ENCODE measurements at regions not wholly inside any gene's neighbourhood (a gene's known extent, or its start where the extent isn't known, plus 50 kb on each side); places are given as distances from the start of the nearest gene placed in this dataset.
A peak's percentile ranks its signal among the peaks of the same experiment; 100 is the strongest.

DNA sequence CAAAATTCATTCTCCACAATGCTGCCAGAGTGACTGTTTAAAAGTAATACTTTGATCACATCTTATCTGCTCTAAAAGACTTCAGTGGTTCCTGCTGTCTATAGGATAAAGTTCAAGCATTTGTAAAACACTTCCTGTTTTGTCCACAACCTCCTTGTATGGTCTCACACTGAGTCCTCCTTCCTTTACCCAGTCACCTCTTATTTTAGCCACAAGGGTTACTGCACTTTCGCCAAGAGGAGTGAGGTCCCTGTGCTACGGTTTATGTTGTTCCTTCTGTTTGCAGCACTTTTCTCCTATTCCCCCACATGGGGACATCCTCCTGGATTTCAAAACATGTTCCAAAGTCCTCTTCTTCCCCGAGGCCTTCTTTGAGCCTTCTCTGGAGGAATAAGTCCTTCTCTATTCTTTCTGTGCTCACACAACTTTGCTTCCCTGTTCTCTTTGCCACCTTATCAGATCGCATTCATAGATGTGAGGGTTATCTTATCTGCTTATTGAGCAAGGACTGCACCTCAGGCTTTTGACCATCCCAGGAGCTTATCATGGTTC lies 112.2 kb upstream of the NABP1 start:
- Histone ChIP-seq H3K9me3 (ENCODE audit: control insufficient read depth in 1 of 2, insufficient read depth in 1 of 2, low read length in 2 of 2) (no peaks in the 10 kb centered on the region), H3K27me3 (ENCODE audit: control insufficient read depth in 1 of 2, insufficient read depth in 2 of 2, low read length in 2 of 2) (no peaks in the 10 kb centered on the region), H3K36me3 (ENCODE audit: insufficient read depth, low read length) (no peaks in the 10 kb centered on the region), H3K4me3 (ENCODE audit: low read length) (no peak overlapping the region), H3K27ac (ENCODE audit: low read depth in 1 of 2, low read length in 2 of 2) (no peak overlapping the region), H3K4me1 (ENCODE audit: insufficient read depth, low read length) (peaks cover 4% of the 10 kb centered on the region)
- Mint-ChIP-seq H3K4me3 (no peak overlapping the region), H3K9me3 (no peaks in the 10 kb centered on the region), H3K36me3 (ENCODE audit: low read depth) (no peaks in the 10 kb centered on the region), H3K27me3 (peaks cover 12% of the 10 kb centered on the region), H3K27ac (no peak overlapping the region), H3K4me1 (ENCODE audit: low read depth) (peaks cover 11% of the 10 kb centered on the region)
- POLR2A ChIA-PET = no interaction called here
- intact Hi-C loops (cut with DNase I, micrococcal nuclease) = loop anchor here (1.0 kb wide), 2 partner anchors 126 to 597 kb away; no protein-coding TSS in a partner anchor
- CTCF ChIA-PET = interaction anchor here (0.6 to 1.6 kb wide), 5 partner anchors 82 to 278 kb away, joined by 3 to 5 read pairs (median 3); no protein-coding TSS in a partner anchor
- ATAC-seq (ENCODE audit: poor library complexity) (no peak), DNase-seq (no peak)
- TF ChIP-seq, protein P1, sequence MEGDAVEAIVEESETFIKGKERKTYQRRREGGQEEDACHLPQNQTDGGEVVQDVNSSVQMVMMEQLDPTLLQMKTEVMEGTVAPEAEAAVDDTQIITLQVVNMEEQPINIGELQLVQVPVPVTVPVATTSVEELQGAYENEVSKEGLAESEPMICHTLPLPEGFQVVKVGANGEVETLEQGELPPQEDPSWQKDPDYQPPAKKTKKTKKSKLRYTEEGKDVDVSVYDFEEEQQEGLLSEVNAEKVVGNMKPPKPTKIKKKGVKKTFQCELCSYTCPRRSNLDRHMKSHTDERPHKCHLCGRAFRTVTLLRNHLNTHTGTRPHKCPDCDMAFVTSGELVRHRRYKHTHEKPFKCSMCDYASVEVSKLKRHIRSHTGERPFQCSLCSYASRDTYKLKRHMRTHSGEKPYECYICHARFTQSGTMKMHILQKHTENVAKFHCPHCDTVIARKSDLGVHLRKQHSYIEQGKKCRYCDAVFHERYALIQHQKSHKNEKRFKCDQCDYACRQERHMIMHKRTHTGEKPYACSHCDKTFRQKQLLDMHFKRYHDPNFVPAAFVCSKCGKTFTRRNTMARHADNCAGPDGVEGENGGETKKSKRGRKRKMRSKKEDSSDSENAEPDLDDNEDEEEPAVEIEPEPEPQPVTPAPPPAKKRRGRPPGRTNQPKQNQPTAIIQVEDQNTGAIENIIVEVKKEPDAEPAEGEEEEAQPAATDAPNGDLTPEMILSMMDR (IDR thresholded peaks at IDR 0.05) = no peak

DNA sequence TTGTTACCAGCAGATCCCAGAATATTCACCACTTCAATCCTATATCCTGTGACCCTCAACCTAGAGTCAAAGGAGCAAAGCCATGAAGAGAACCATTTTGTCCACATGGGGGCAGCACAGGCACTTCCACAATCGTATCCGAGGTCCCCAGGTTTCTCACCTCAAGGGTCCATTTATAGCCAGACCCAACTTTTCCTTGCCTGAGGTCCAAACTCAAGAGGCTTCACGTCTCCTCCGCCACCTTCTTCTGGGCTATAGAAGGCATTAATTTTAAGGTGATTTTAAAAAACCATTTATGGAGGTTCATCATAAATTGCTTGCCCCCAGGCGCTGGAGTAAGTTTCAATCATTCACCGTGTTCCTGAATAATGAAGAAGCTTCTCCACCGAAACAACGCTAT lies 111.6 kb upstream of the NABP1 start:
- no peak overlapping the region for H3K4me3 ChIP-seq (ENCODE audit: low read length)
- no peak overlapping the region for H3K27ac ChIP-seq (ENCODE audit: low read depth in 1 of 2, low read length in 2 of 2)
- Mint-ChIP-seq H3K4me1 (ENCODE audit: low read depth) (peaks cover 18% of the 10 kb centered on the region), H3K27me3 (peaks cover 12% of the 10 kb centered on the region), H3K9me3 (no peaks in the 10 kb centered on the region), H3K36me3 (ENCODE audit: low read depth) (no peaks in the 10 kb centered on the region), H3K27ac (no peak overlapping the region), H3K4me3 (no peak overlapping the region)
- ChIA-PET POLR2A (interaction anchor here (0.6 to 1.6 kb wide), 5 partner anchors 25 to 596 kb away, joined by 3 to 4 read pairs (median 3); partner anchors contain the start of gene NABP1), CTCF (interaction anchor here (0.6 to 1.6 kb wide), 9 partner anchors 65 to 596 kb away, joined by 3 to 5 read pairs (median 3); no protein-coding TSS in a partner anchor)
- TF ChIP-seq, protein P1 (IDR thresholded peaks at IDR 0.05) = peak; percentile 84
- no peaks in the 10 kb centered on the region for H3K9me3 ChIP-seq (ENCODE audit: control insufficient read depth in 1 of 2, insufficient read depth in 1 of 2, low read length in 2 of 2)
- ATAC-seq (ENCODE audit: poor library complexity) (peak; percentile 54), DNase-seq (peak; percentile 49 to 83 (median 60))
- H3K27me3 ChIP-seq (ENCODE audit: control insufficient read depth in 1 of 2, insufficient read depth in 2 of 2, low read length in 2 of 2) = no peaks in the 10 kb centered on the region
- H3K4me1 ChIP-seq (ENCODE audit: insufficient read depth, low read length) = peaks cover 8% of the 10 kb centered on the region
- H3K36me3 ChIP-seq (ENCODE audit: insufficient read depth, low read length) = no peaks in the 10 kb centered on the region
- intact Hi-C loops (cut with DNase I, micrococcal nuclease) = loop anchor here (1.0 kb wide), 2 partner anchors 125 to 596 kb away; no protein-coding TSS in a partner anchor

DNA sequence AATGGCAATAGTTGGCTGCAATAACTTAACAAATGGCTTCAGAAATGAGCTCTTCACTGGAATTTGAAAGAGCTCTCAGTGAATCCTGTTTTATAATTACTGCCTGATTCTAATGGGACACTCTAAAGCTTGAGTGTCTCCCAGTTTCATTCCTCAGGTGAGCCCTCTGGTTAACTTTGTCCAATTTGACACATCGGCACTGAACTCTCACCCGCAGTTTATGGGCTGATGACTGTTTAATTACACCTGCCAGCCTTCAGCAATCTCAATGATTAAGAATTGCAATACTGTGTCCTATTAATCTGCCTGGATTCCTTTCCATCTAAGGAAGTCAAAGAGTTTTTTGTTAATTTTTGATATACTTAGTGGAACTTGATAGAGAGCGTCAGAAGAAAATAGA lies 110.7 kb upstream of the NABP1 start:
- Mint-ChIP-seq H3K27ac (no peak overlapping the region), H3K4me3 (no peak overlapping the region), H3K27me3 (peaks cover 12% of the 10 kb centered on the region), H3K36me3 (ENCODE audit: low read depth) (no peaks in the 10 kb centered on the region), H3K9me3 (no peaks in the 10 kb centered on the region), H3K4me1 (ENCODE audit: low read depth) (peaks cover 19% of the 10 kb centered on the region)
- CTCF ChIA-PET = interaction anchor here (0.7 to 1.6 kb wide), 5 partner anchors 65 to 595 kb away, joined by 3 to 5 read pairs (median 5); no protein-coding TSS in a partner anchor
- no peak overlapping the region for H3K27ac ChIP-seq (ENCODE audit: low read depth in 1 of 2, low read length in 2 of 2)
- no peaks in the 10 kb centered on the region for H3K36me3 ChIP-seq (ENCODE audit: insufficient read depth, low read length)
- peaks cover 8% of the 10 kb centered on the region for H3K4me1 ChIP-seq (ENCODE audit: insufficient read depth, low read length)
- DNase-seq (no peak), ATAC-seq (ENCODE audit: poor library complexity) (no peak)
- intact Hi-C loops (cut with DNase I, micrococcal nuclease) = no loop called here
- POLR2A ChIA-PET = interaction anchor here (0.6 to 1.6 kb wide), 6 partner anchors 24 to 595 kb away, joined by 3 to 4 read pairs (median 3); partner anchors contain the start of gene NABP1
- TF ChIP-seq, protein P1 (IDR thresholded peaks at IDR 0.05) = no peak
- no peaks in the 10 kb centered on the region for H3K9me3 ChIP-seq (ENCODE audit: control insufficient read depth in 1 of 2, insufficient read depth in 1 of 2, low read length in 2 of 2)
- H3K4me3 ChIP-seq (ENCODE audit: low read length) = no peak overlapping the region
- no peaks in the 10 kb centered on the region for H3K27me3 ChIP-seq (ENCODE audit: control insufficient read depth in 1 of 2, insufficient read depth in 2 of 2, low read length in 2 of 2)

All from CD4-positive, alpha-beta T cell (primary cell).